GM23248 (cell line): ENCODE measurements at regions not wholly inside any gene's neighbourhood (a gene's known extent, or its start where the extent isn't known, plus 50 kb on each side); places are given as distances from the start of the nearest gene placed in this dataset.

Experiments
- EZH2 ChIP-seq: fragments of 200-600 bp; sonication (generic); IDR thresholded peaks from 2 replicates; pipeline ENCODE4 v1.6.1; 2018; ENCODE audit warnings: antibody characterized with exemption, mild to moderate bottlenecking; ENCODE audit not compliant: insufficient read depth, poor library complexity, severe bottlenecking
- EZH2phosphoT487 ChIP-seq: fragments of 200-600 bp; sonication (generic); IDR thresholded peaks from 2 replicates; pipeline ENCODE4 v1.6.1; 2018; ENCODE audit warnings: antibody characterized with exemption, moderate library complexity, mild to moderate bottlenecking, low read depth; ENCODE audit not compliant: insufficient read depth

DNA sequence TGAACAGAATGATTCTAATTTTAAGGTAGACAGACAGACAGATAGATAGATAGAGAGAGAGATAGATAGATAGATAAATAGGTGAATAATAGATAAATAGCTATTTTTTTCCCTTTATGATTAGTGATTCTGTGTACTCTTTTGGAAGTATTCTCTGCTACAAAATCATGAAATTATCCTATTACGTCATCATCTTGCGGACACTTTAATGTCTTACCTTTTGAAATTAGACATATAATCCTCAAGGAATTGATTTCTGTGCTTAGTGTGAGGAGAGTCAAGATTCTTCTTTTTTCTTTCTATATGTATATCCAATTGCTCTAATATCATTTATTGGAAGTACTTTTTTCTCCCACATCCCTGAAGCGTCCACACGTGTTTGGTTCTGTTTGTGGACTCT is 215.2 kb downstream of the SCG2 start:
- TF ChIP-seq EZH2 (no peak), EZH2phosphoT487 (no peak)
